Loucy (cell line): ENCODE measurements at regions not wholly inside any gene's neighbourhood (a gene's known extent, or its start where the extent isn't known, plus 50 kb on each side); places are given as distances from the start of the nearest gene placed in this dataset.

Experiments
- H2AFZ ChIP-seq: fragments of 200-600 bp; sonication (generic); 2 replicates; pipeline ENCODE4 v1.6.0; 2016; ENCODE audit warnings: antibody characterized with exemption, mild to moderate bottlenecking, low read length, moderate library complexity
- H3F3A ChIP-seq: fragments of 200-600 bp; 2 replicates; pipeline ENCODE4 v1.6.0; 2016; ENCODE audit warnings: antibody characterized with exemption, low read depth, mild to moderate bottlenecking
- H3K27me3 ChIP-seq: fragments of 200-600 bp; sonication (generic); 2 replicates; pipeline ENCODE4 v1.6.1; 2014; ENCODE audit warnings: low read length, mild to moderate bottlenecking; ENCODE audit not compliant: insufficient read depth, poor library complexity, severe bottlenecking
- H3K36me3 ChIP-seq: fragments of 200-600 bp; sonication (generic); 2 replicates; pipeline ENCODE4 v1.6.1; 2016; ENCODE audit warnings: low read length; ENCODE audit not compliant: insufficient read depth
- H3K4me1 ChIP-seq: fragments of 200-600 bp; sonication (generic); 2 replicates; pipeline ENCODE4 v1.5.1; 2014; ENCODE audit warnings: low read length, mild to moderate bottlenecking; ENCODE audit not compliant: insufficient read depth, poor library complexity, severe bottlenecking
- H3K4me2 ChIP-seq: fragments of 200-600 bp; sonication (generic); 2 replicates; pipeline ENCODE4 v1.6.0; 2014; ENCODE audit warnings: antibody characterized with exemption, low read length, low read depth, mild to moderate bottlenecking; ENCODE audit not compliant: poor library complexity, severe bottlenecking
- H3K4me3 ChIP-seq: fragments of 200-600 bp; sonication (generic); 2 replicates; pipeline ENCODE4 v1.5.1; 2014; ENCODE audit warnings: low read length, mild to moderate bottlenecking, mixed read lengths; ENCODE audit not compliant: poor library complexity, severe bottlenecking
- H3K79me2 ChIP-seq: fragments of 200-600 bp; sonication (generic); 2 replicates; pipeline ENCODE4 v1.6.1; 2014; ENCODE audit warnings: low read length; ENCODE audit not compliant: insufficient read depth
- H3K9ac ChIP-seq: fragments of 200-600 bp; sonication (generic); 2 replicates; pipeline ENCODE4 v1.6.0; 2014; ENCODE audit warnings: mild to moderate bottlenecking, low read depth, low read length, moderate library complexity; ENCODE audit not compliant: poor library complexity, severe bottlenecking
- H3K9me2 ChIP-seq: fragments of 200-600 bp; sonication (generic); replicated peaks from 2 replicates; pipeline ENCODE4 v1.6.1; 2016; ENCODE audit warnings: low read depth, low read length, mixed read lengths
- H3K9me3 ChIP-seq: fragments of 200-600 bp; sonication (generic); 2 replicates; pipeline ENCODE4 v1.6.1; 2014; ENCODE audit warnings: mild to moderate bottlenecking, antibody characterized with exemption, low read length, low read depth; ENCODE audit not compliant: insufficient read depth
- H4K20me1 ChIP-seq: fragments of 200-600 bp; sonication (generic); 2 replicates; pipeline ENCODE4 v1.6.0; 2014; ENCODE audit warnings: antibody characterized with exemption, low read length, mild to moderate bottlenecking; ENCODE audit not compliant: insufficient read depth, poor library complexity, severe bottlenecking
- CTCF ChIP-seq: fragments of 200-600 bp; sonication (generic); conservative IDR thresholded peaks from 2 replicates; pipeline ENCODE4 v1.5.1; 2014; ENCODE audit warnings: mild to moderate bottlenecking, antibody characterized with exemption, low read length
- EZH2phosphoT487 ChIP-seq: fragments of 200-600 bp; IDR thresholded peaks from 2 replicates; pipeline ENCODE4 v1.6.1; 2018; ENCODE audit warnings: antibody characterized with exemption, mild to moderate bottlenecking, moderate library complexity, borderline replicate concordance

GRCh38 chr13:53182724-53183123 lies 154.1 kb downstream of the OLFM4 start:
- no peak overlapping the region for H2AFZ ChIP-seq
- H3K27me3 ChIP-seq, result no peaks in the 10 kb centered on the region
- H3K4me1 ChIP-seq, result no peaks in the 10 kb centered on the region
- no peaks in the 10 kb centered on the region for H3K9me3 ChIP-seq
- no peaks in the 10 kb centered on the region for H3K9me2 ChIP-seq
- TF ChIP-seq EZH2phosphoT487 (no peak), CTCF (no peak)
- H4K20me1 ChIP-seq, result no peaks in the 10 kb centered on the region
- H3K9ac ChIP-seq, result no peak overlapping the region
- no peak overlapping the region for H3K4me2 ChIP-seq
- H3K4me3 ChIP-seq, result no peak overlapping the region
- no peaks in the 10 kb centered on the region for H3K36me3 ChIP-seq
- no peaks in the 10 kb centered on the region for H3F3A ChIP-seq
- H3K79me2 ChIP-seq, result no peaks in the 10 kb centered on the region

- Histone ChIP-seq H3K27me3 (no peaks in the 10 kb centered on the region), H2AFZ (no peak overlapping the region), H3K9me2 (no peaks in the 10 kb centered on the region), H3K36me3 (no peaks in the 10 kb centered on the region), H3K4me1 (no peaks in the 10 kb centered on the region), H3K9me3 (no peaks in the 10 kb centered on the region), H3K79me2 (no peaks in the 10 kb centered on the region), H3K4me3 (no peak overlapping the region), H3F3A (no peaks in the 10 kb centered on the region), H3K4me2 (no peak overlapping the region), H3K9ac (no peak overlapping the region), H4K20me1 (no peaks in the 10 kb centered on the region)
- TF ChIP-seq CTCF (no peak), EZH2phosphoT487 (no peak)
Measured at GRCh38 chr13:53188120-53188519, 159.5 kb downstream of the OLFM4 start.

- no peaks in the 10 kb centered on the region for H3K9me3 ChIP-seq
- TF ChIP-seq EZH2phosphoT487, result no peak
- no peak for TF ChIP-seq CTCF
- H3K4me1 ChIP-seq, result no peaks in the 10 kb centered on the region
- no peak overlapping the region for H3K9ac ChIP-seq
- no peaks in the 10 kb centered on the region for H3K79me2 ChIP-seq
- H3K27me3 ChIP-seq, result no peaks in the 10 kb centered on the region
- no peaks in the 10 kb centered on the region for H3K9me2 ChIP-seq
- no peak overlapping the region for H2AFZ ChIP-seq
- no peaks in the 10 kb centered on the region for H4K20me1 ChIP-seq
- no peak overlapping the region for H3K4me2 ChIP-seq
- H3K36me3 ChIP-seq, result no peaks in the 10 kb centered on the region
- no peak overlapping the region for H3K4me3 ChIP-seq
- no peaks in the 10 kb centered on the region for H3F3A ChIP-seq
Measured at GRCh38 chr13:53189162-53189561, 160.5 kb downstream of the OLFM4 start.
